Adrenal gland (tissue), 5 donors: ENCODE measurements at regions not wholly inside any gene's neighbourhood (a gene's known extent, or its start where the extent isn't known, plus 50 kb on each side); places are given as distances from the start of the nearest gene placed in this dataset.

Experiments
- POLR2A ChIP-seq, 2 donors: fragments of 450-650 bp; IDR thresholded peaks; one replicate each; pipeline ENCODE4 v1.6.1; 2017; ENCODE audit warnings: antibody characterized with exemption in 2 of 2, mild to moderate bottlenecking in 2 of 2, moderate library complexity in 1 of 2
- TF ChIP-seq, protein P1 (sequence below), 6 experiments: fragments of 450-650 bp in 4 of 6; fragments of 200-600 bp in 2 of 6; sonication (generic) in 1 of 6; IDR thresholded peaks; 1 replicate in 5 of 6; 2 replicates in 1 of 6; pipeline versions ENCODE4 v1.5.1 to v1.8.0; 2016 to 2021; ENCODE audit warnings: antibody characterized with exemption in 6 of 6, mild to moderate bottlenecking in 2 of 6, moderate library complexity in 1 of 6
- donor health status: DM: no; HTN: no; CAD: no.

- TF ChIP-seq, protein P1, sequence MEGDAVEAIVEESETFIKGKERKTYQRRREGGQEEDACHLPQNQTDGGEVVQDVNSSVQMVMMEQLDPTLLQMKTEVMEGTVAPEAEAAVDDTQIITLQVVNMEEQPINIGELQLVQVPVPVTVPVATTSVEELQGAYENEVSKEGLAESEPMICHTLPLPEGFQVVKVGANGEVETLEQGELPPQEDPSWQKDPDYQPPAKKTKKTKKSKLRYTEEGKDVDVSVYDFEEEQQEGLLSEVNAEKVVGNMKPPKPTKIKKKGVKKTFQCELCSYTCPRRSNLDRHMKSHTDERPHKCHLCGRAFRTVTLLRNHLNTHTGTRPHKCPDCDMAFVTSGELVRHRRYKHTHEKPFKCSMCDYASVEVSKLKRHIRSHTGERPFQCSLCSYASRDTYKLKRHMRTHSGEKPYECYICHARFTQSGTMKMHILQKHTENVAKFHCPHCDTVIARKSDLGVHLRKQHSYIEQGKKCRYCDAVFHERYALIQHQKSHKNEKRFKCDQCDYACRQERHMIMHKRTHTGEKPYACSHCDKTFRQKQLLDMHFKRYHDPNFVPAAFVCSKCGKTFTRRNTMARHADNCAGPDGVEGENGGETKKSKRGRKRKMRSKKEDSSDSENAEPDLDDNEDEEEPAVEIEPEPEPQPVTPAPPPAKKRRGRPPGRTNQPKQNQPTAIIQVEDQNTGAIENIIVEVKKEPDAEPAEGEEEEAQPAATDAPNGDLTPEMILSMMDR (IDR thresholded peaks at IDR 0.05): no peak
- no peak for TF ChIP-seq POLR2A (IDR thresholded peaks at IDR 0.05)
These were observed 62.5 kb upstream of the RAB27B start for GRCh38 chr18:54765636-54766375.
